HG02981 (cell line): ENCODE measurements at regions not wholly inside any gene's neighbourhood (a gene's known extent, or its start where the extent isn't known, plus 50 kb on each side); places are given as distances from the start of the nearest gene placed in this dataset.

Source experiments
- ATAC-seq: cut with Tn5 transposase; IDR thresholded peaks from one replicate; pipeline ENCODE4 v1.9.1; 2021; ENCODE audit warnings: mild to moderate bottlenecking, moderate library complexity; ENCODE audit not compliant: unreplicated experiment

GRCh38 chr4:149136951-149137620 lies 678.6 kb downstream of the IQCM start:
- no peak for ATAC-seq

GRCh38 chr4:149135062-149135461 lies 680.6 kb downstream of the IQCM start:
- no peak for ATAC-seq

DNA sequence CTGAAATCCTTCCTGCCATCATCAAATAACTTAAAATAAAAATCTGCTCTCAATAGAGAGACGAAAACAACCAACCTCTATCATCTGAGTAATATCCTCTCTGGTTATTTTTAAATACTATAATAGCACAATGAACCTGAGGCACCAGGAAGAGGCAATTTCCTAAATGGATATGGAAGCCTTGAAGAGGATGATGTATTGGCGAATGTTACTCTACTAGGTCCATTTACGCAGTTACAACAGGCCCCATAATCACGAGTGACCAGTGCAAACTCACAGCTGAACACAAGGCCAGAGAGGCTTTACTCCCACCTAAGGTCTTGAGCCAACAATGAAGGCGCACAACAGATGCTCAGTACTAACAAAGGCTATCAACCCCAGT lies 678.8 kb upstream of the NR3C2 start:
- ATAC-seq = no peak

DNA sequence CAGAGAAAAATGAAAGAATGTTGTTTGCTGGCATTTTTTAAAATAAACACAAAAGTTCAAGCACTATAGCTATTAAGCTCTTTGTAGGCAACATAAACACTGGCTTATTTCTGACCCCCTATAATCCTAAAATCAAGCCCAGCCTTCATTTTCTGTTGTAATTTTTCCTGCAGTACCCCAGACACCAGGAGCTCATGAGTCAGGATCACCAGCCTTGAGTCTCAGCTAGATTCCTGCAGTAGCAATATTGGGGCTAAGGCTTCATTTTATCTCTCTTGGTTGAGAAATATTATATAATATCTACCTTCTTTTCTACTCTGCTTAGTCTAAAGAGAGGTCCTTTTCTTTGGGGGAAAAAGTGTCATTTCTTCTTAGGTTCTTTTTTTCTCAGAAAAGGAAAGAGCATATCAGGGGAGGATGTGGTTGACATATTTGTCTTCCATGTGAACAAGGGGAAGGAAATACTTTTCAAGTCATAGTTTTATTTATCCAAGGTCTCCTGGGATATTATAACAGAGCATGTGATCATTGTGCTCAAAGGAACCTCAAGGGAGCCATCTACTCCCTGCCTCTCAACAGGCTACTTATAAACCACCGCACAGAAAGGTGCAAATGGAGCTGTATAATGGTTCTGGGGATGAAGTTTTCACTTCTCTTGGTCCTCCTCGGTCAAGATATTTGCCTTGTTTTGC lies 678.3 kb upstream of the NR3C2 start:
- ATAC-seq = no peak

DNA sequence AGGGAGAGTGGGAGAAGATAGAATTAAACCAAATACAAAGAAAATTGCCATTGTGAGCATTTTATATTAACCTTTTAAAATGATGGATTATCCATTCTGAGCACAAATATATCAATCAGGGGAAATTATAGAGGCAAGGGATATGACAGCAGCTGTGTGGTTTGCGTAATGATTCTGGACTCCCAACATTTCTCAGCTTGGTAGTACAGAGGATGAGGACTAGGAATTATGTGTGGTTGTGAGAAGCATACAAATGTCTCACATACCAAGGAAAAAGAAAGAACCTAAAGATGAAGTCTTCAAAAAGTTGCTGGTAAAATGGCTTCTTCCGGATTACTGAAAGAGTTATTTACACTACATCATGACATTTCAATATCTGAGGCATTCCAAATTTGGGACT lies 674.6 kb upstream of the NR3C2 start:
- ATAC-seq = no peak

DNA sequence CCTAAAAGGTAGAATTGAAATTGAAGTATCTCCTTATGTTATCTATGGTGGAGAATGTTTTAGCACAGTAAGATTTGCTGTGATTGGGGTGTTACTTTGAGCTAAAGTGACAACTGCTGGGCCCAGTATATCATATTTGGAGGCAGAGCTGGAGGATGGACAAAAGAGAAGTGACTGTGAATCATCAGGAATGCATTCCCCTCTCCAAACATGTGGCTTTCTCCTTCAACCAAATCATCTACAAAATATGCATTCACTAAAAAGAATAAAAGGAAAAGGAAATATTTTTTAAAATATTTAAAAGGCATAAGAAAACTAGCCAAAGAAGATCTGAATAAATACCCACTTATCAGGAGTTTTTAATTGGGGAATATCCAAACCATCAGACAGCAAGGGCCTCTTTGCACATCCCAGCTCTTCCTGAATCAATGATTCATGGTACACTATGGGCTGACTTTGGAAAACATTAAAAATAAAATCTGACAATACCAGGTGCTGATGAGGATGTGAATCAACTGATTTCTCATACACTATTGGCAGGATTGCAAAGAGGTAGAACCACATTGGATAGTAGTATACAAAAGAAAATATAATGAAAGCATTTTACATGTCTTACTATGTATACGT lies 671.7 kb upstream of the NR3C2 start:
- ATAC-seq = no peak

DNA sequence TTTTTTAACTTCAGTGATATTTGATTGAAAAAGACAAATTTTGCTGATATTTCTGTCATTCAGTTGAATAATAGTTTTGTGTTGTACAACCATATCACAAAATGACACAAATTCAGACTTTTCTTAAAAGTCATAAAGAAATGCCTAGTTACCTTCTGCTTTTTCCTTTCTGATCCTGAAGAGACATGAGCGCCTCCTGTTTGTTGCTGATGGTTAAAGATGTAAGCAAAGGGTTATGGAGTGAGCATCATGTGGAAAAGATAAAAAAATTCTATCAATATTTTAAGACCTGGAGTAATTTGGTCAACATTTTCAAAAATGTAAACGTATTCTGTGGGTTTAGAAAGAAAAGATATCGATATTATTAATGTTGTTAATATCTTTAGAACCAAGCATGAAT lies 669.9 kb upstream of the NR3C2 start:
- ATAC-seq = no peak

GRCh38 chr4:149110481-149110880 lies 668.3 kb upstream of the NR3C2 start:
- ATAC-seq = no peak

GRCh38 chr4:149108626-149109025 lies 666.4 kb upstream of the NR3C2 start:
- no peak for ATAC-seq

DNA sequence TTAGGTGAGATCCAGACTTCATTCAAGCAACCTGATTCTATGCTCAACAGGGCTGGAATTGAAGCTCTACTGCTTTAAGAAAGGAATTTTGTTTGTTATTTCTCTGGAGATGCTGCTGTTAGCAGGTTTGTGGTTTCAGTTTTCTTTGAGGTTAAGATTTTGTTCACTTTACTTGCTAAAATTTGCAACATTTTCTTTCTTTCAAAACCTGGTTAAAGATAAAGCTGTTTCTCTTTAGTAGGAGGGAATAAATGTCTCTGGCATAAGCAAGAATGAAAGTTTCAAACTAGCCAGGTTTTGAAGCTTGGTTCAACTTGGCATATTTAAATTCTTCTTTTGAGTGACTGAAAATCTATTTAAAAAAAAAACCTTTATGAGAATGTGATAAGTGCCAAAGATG lies 660.6 kb upstream of the NR3C2 start:
- ATAC-seq = no peak

DNA sequence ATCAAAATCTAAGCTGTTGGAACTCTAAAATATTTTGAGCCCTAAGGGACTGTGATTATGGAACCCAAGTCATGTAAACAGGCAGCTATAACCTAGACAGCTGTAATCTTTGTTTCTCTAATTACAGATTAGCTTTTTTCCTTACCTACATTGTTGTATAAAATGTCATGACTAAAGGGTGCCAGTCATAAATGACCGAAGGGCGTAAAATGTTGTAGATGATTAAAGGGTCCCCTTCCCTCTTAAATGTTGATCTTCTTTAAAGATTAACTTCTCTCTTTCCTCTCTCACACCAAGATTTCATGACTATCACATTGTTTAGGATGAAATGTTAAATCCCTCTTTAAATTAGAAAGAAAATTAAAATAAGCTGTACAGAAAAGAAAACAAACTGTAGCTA lies 659.4 kb upstream of the NR3C2 start:
- ATAC-seq = no peak

GRCh38 chr4:149095811-149096210 lies 653.6 kb upstream of the NR3C2 start:
- no peak for ATAC-seq

DNA sequence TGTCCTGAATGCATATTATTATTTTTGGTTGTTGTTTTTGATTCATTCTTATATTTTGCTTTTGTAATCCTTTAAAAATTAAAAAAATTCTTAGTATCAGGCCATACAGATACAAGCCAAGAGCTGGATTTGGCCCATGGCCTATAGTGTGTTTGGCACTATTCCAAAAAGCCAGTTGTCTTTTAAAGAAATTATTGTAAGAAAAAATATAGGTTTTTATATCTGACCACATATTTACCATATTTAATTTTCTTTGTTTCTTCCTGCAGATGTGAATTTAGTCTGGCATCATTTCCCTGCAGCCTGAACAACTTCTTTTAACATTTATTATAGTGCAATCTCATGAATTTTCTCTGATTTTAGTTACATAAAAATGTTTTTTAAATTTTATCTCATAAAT lies 652.8 kb upstream of the NR3C2 start:
- no peak for ATAC-seq

GRCh38 chr4:149084144-149084543 lies 641.9 kb upstream of the NR3C2 start:
- ATAC-seq = no peak

- no peak for ATAC-seq
Observed at GRCh38 chr4:149077181-149077580, 635.0 kb upstream of the NR3C2 start.

DNA sequence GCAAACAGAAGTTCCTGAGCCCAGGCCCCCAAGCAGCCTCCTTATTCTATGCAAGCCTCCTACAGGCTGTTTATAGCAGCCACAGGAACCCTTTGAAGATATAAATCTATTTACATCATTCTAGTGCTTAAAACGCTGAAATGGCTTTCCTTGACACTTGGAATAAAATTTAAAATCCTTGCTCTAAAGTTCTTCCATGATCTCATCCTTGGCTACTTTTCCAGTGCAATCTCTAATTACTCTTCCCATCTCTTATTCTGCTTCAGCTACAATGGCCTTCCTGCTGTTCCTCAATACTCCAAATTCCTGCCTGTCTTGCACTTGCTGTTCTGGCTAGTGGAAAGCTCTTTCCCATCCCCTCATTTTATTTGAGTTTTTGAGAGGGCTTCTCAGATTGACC lies 634.2 kb upstream of the NR3C2 start:
- ATAC-seq = no peak

- no peak for ATAC-seq
Observed at GRCh38 chr4:149072384-149072783, 630.2 kb upstream of the NR3C2 start.

GRCh38 chr4:149065753-149066152 lies 623.5 kb upstream of the NR3C2 start:
- ATAC-seq = no peak

GRCh38 chr4:149062997-149063396 lies 620.8 kb upstream of the NR3C2 start:
- no peak for ATAC-seq

DNA sequence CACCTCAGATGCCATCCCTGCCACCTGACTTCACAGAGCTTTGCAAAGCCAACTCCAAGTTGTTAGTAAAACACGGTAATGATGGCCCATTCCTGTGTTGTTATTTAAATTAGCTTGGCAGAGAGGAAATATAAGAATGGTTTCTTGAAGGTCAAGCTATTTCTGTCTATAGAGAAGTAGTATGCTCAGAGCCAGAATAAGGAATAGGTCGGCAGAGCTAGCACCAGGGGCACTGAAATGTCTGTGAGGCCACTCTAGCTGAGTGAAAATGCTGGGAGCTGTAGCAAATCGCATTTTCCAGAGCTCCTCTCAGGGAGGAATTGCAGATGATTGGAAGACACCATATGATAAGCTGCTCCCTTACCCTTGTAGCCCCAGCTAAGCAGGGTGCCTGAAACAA lies 615.4 kb upstream of the NR3C2 start:
- ATAC-seq = no peak

- no peak for ATAC-seq
Observed at GRCh38 chr4:149056615-149057014, 614.4 kb upstream of the NR3C2 start.

- ATAC-seq = no peak
Observed at GRCh38 chr4:149055624-149056023, 613.4 kb upstream of the NR3C2 start.
